HG02759 (cell line): ENCODE measurements at regions not wholly inside any gene's neighbourhood (a gene's known extent, or its start where the extent isn't known, plus 50 kb on each side); places are given as distances from the start of the nearest gene placed in this dataset.
"Not testable (repeated sequence)": the region's sequence is repeated elsewhere in the genome, so short reads cannot be mapped to it uniquely, and the experiment has no call there.

ENCODE experiments used
- ATAC-seq: cut with Tn5 transposase; IDR thresholded peaks from one replicate; pipeline ENCODE4 v1.9.1; 2021; ENCODE audit warnings: mild to moderate bottlenecking, moderate library complexity; ENCODE audit not compliant: unreplicated experiment

- not testable (repeated sequence) for ATAC-seq
These were observed 63.2 kb upstream of the IER3 start for GRCh38 chr6:30807566-30807965.

DNA sequence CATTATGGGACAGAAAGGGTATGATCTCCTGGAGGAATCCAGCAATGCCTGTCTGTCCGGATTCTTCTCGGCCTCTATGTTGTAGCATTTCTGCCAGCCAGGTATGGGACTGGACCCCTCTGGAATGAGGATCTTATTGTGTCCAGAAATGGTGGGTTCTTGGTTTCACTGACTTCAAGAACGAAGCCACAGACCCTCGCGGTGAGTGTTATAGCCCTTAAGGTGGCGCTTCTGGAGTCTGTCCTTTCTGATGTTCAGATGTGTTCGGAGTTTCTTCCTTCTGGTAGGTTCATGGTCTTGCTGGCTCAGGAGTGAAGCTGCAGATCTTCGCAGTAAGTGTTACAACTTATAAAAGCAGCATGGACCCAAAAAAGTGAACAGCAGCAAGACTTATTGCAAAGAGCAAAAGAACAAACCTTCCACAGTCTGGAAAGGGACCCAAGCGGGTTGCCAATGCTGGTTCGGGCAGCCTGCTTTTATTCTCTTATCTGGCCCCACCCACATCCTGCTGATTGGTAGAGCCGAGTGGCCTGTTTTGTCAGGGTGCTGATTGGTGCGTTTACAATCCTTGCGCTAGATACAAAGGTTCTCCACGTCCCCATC lies 62.3 kb upstream of the IER3 start:
- no peak for ATAC-seq

DNA sequence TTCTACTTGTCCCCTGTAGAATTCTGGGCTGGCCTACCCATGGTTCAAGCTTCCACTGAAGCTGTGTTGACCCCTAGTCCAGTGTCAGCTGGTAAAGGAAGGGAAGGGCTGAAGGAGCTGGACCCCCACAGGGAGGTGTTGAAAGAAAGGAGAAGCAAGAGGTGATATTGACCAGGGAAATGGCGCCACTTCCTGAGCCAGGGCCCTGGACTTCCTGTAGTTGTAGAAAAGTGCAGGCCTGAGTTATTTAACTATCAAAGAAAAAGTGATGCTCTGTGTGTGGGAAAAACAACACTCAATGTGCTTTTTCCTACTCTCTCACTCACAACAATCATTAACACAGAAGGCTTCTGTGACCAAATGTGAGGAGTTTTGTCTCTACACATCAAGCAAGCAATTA lies 60.0 kb upstream of the IER3 start:
- ATAC-seq, result no peak

DNA sequence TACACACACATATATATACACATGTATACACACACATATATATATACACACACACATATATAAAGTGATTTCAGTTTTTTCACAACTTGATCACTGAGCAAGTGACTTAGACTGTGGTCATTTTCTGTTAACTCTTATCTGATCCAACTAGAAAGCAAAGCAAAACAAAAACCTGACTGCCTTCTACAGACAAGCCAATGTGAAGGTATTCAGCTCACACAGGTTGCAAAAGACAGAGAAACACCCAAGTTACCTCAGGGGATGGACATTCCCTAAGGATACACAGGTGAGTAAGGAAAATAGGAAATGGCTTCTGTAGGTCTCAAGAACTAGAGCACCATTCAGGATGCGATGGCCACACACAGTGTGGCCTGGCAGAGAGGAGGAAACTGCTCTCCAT lies 58.4 kb upstream of the IER3 start:
- ATAC-seq, result no peak

GRCh38 chr6:30801950-30802349 lies 57.6 kb upstream of the IER3 start:
- no peak for ATAC-seq

DNA sequence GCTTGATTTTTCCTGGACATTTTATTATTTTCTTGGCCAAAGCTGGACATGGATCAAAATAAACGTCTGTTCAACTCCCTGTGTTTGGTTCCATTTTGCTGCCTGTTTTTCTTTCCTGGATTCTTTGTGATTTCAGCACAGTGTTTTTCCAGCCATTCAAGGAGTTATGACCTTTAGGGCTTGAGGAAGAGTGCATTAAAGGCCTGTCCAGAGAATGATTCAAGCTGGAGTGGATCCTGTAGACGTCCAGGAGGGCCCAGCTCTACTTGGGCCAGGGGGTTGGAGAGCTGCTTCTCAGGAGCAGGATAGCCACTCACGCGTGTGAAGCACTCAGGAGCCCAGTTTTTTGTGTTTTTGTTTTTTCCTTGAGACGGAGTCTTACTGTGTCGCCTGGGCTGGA lies 56.5 kb upstream of the IER3 start:
- ATAC-seq, result no peak

DNA sequence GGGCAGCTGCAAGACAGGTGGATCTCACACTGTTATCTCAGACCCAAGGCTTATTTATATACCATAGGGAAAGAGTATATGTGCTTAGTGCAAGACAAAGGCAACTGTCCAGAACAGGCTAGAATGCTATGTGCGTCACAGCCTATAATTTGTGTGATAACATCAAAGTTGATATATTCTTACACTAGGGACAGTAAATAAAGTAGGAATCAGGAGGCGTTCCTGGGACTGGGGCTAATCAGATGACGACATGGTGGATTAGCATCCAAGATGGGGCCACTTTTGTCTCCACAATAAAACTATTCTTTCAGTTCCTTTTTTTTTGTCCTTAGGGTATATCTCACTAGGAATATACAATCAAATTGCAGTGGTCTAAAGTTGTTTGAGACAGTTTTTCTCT lies 54.9 kb upstream of the IER3 start:
- ATAC-seq, result no peak

GRCh38 chr6:30798494-30798893 lies 54.1 kb upstream of the IER3 start:
- ATAC-seq, result no peak

- ATAC-seq, result no peak
These were observed 51.4 kb upstream of the IER3 start for GRCh38 chr6:30795549-30796293.
